K562 (cell line): ENCODE measurements at regions not wholly inside any gene's neighbourhood (a gene's known extent, or its start where the extent isn't known, plus 50 kb on each side); places are given as distances from the start of the nearest gene placed in this dataset.

Experiments used
- BHLHE40 ChIP-seq: IDR thresholded peaks from 2 replicates; pipeline ENCODE4 v1.6.1; 2011; ENCODE audit warnings: low read length, improper control_type of control experiment
- CCAR2 ChIP-seq: fragments of 200-400 bp; formaldehyde crosslinking; IDR thresholded peaks from 2 replicates; pipeline ENCODE4 v1.6.1; 2017; ENCODE audit warnings: mild to moderate bottlenecking, low read depth, low read length
- CGGBP1 ChIP-seq: fragments of 250-450 bp; sonication (Bioruptor Pico); IDR thresholded peaks from 2 replicates; pipeline ENCODE4 v1.9.0; 2021; ENCODE audit warnings: mild to moderate bottlenecking
- CUX1 ChIP-seq: fragments of 200-800 bp; sonication (Bioruptor generic); IDR thresholded peaks from 2 replicates; pipeline ENCODE4 v1.6.1; 2016; ENCODE audit warnings: missing genetic modification characterization, missing compliant biosample characterization
- DEAF1 ChIP-seq: fragments of 450-650 bp; formaldehyde crosslinking; IDR thresholded peaks from 2 replicates; pipeline ENCODE4 v1.4.0; 2020; ENCODE audit warnings: mild to moderate bottlenecking, moderate library complexity
- ETS1 ChIP-seq: conservative IDR thresholded peaks from 2 replicates; pipeline ENCODE4 v1.6.1; 2011; ENCODE audit warnings: low read depth, mild to moderate bottlenecking, low read length; ENCODE audit not compliant: control insufficient read depth
- GTF2E2 ChIP-seq: fragments of 200-800 bp; sonication (Bioruptor generic); IDR thresholded peaks from 2 replicates; pipeline ENCODE4 v1.6.1; 2016; ENCODE audit warnings: missing genetic modification characterization, missing compliant biosample characterization
- IRF2 ChIP-seq: sonication (generic); formaldehyde crosslinking; IDR thresholded peaks from 2 replicates; pipeline ENCODE4 v1.8.1; 2022; ENCODE audit warnings: mild to moderate bottlenecking, missing genetic modification reagents
- MCM5 ChIP-seq: fragments of 450-650 bp; IDR thresholded peaks from 2 replicates; pipeline ENCODE4 v1.6.1; 2016; ENCODE audit warnings: low read depth
- MTF1 ChIP-seq: fragments of 250-450 bp; sonication (Bioruptor Pico); IDR thresholded peaks from 2 replicates; pipeline ENCODE4 v1.9.0; 2021; ENCODE audit warnings: moderate library complexity, mild to moderate bottlenecking, inconsistent platforms, borderline replicate concordance
- RFX1 ChIP-seq: fragments of 450-650 bp; IDR thresholded peaks from 2 replicates; pipeline ENCODE4 v1.6.1; 2016; ENCODE audit warnings: mild to moderate bottlenecking, moderate library complexity
- U2AF2 ChIP-seq: fragments of 200-400 bp; formaldehyde crosslinking; optimal IDR thresholded peaks from 2 replicates; pipeline ENCODE3; 2017; ENCODE audit warnings: low read depth, mild to moderate bottlenecking, low read length
- XRCC4 ChIP-seq: IDR thresholded peaks from one replicate; pipeline ENCODE4 v1.6.1; 2011; ENCODE audit not compliant: insufficient read depth, insufficient read length; ENCODE audit errors: extremely low read depth
- ZBTB2 ChIP-seq: fragments of 450-650 bp; IDR thresholded peaks from 2 replicates; pipeline ENCODE4 v1.6.1; 2016; ENCODE audit warnings: antibody characterized with exemption
- ZNF232 ChIP-seq: sonication (generic); formaldehyde crosslinking; IDR thresholded peaks from 2 replicates; pipeline ENCODE4 v1.8.0; 2022; ENCODE audit warnings: mild to moderate bottlenecking, missing genetic modification reagents
- ZNF384 ChIP-seq: IDR thresholded peaks from 2 replicates; pipeline ENCODE4 v1.6.1; 2012; ENCODE audit warnings: low read depth, low read length, improper control_type of control experiment
- ZNF57 ChIP-seq: fragments of 450-650 bp; formaldehyde crosslinking; IDR thresholded peaks from 2 replicates; pipeline ENCODE4 v1.4.0; 2020; ENCODE audit warnings: mild to moderate bottlenecking, moderate library complexity
- ZNF778 ChIP-seq: fragments of 450-650 bp; formaldehyde crosslinking; IDR thresholded peaks from 2 replicates; pipeline ENCODE4 v1.4.0; 2020; ENCODE audit warnings: mild to moderate bottlenecking, moderate library complexity

GRCh38 chr6:27128311-27129094 lies 119.0 kb upstream of the PRSS16 start (continued):
- TF ChIP-seq CUX1 (CRISPR knock-in tag) (no peak), MTF1 (no peak), IRF2 (CRISPR knock-in tag) (no peak), MCM5 (no peak), ZBTB2 (no peak), ETS1 (no peak), ZNF778 (CRISPR knock-in tag) (no peak), XRCC4 (no peak), U2AF2 (no peak), BHLHE40 (no peak), ZNF57 (no peak), GTF2E2 (tag) (0 out of 2 replicates have a peak, but pooled peaks have one; percentile 24), RFX1 (peak; percentile 60), CGGBP1 (CRISPR knock-in tag) (peak; percentile 31), ZNF384 (peak; percentile 89), ZNF232 (CRISPR knock-in tag) (no peak), CCAR2 (no peak), DEAF1 (CRISPR knock-in tag) (no peak)
